DND-41 (cell line): ENCODE measurements at regions not wholly inside any gene's neighbourhood (a gene's known extent, or its start where the extent isn't known, plus 50 kb on each side); places are given as distances from the start of the nearest gene placed in this dataset.

Experiments
- ATAC-seq: fragments of 200-7000 bp; cut with Tn5 transposase; 3 replicates; pipeline ENCODE4 v1.9.1; 2021; ENCODE audit warnings: low read depth; ENCODE audit not compliant: insufficient read depth
- DNase-seq: peaks from one replicate; pipeline ENCODE4 v3.0.0-alpha.2; 2020
- H2AFZ ChIP-seq: 2 replicates; pipeline ENCODE4 v1.6.0; 2012; ENCODE audit warnings: low read depth, low read length
- H3K27ac ChIP-seq: 2 replicates; pipeline ENCODE4 v1.5.1; 2012; ENCODE audit warnings: low read length, inconsistent platforms
- H3K27me3 ChIP-seq: fragments of 200-600 bp; sonication (generic); 2 replicates; pipeline ENCODE4 v1.6.0; 2012; ENCODE audit warnings: low read length, mild to moderate bottlenecking, inconsistent platforms; ENCODE audit not compliant: insufficient read depth, poor library complexity
- H3K36me3 ChIP-seq: 2 replicates; pipeline ENCODE4 v1.5.1; 2012; ENCODE audit warnings: low read length, inconsistent platforms; ENCODE audit not compliant: insufficient read depth
- H3K4me1 ChIP-seq: 2 replicates; pipeline ENCODE4 v1.5.1; 2012; ENCODE audit warnings: mild to moderate bottlenecking, low read length; ENCODE audit not compliant: insufficient read depth
- H3K4me2 ChIP-seq: 2 replicates; pipeline ENCODE4 v1.6.0; 2012; ENCODE audit warnings: mild to moderate bottlenecking, moderate library complexity, low read length, inconsistent platforms; ENCODE audit not compliant: insufficient read depth
- H3K4me3 ChIP-seq, 2 experiments: fragments of 200-600 bp in 1 of 2; shearing (Covaris generic) in 1 of 2; 2 replicates each; pipeline ENCODE4 v1.5.1; 2012 to 2016; ENCODE audit warnings: inconsistent platforms in 2 of 2, low read length in 2 of 2, mild to moderate bottlenecking in 2 of 2, low read depth in 1 of 2, moderate library complexity in 1 of 2
- H3K79me2 ChIP-seq: 2 replicates; pipeline ENCODE4 v1.6.0; 2012; ENCODE audit warnings: low read length, inconsistent platforms; ENCODE audit not compliant: insufficient read depth
- H3K9ac ChIP-seq: 2 replicates; pipeline ENCODE4 v1.6.0; 2012; ENCODE audit warnings: low read depth, mild to moderate bottlenecking, inconsistent platforms, low read length, moderate library complexity
- H3K9me3 ChIP-seq: 2 replicates; pipeline ENCODE4 v1.5.1; 2012; ENCODE audit warnings: low read length, moderate library complexity, mild to moderate bottlenecking, inconsistent platforms; ENCODE audit not compliant: insufficient read depth, severe bottlenecking
- H4K20me1 ChIP-seq: 2 replicates; pipeline ENCODE4 v1.6.0; 2012; ENCODE audit warnings: low read length; ENCODE audit not compliant: insufficient read depth
- CTCF ChIP-seq: IDR thresholded peaks from 2 replicates; pipeline ENCODE4 v1.5.1; 2012; ENCODE audit warnings: borderline replicate concordance, low read length, moderate library complexity, mild to moderate bottlenecking; ENCODE audit not compliant: poor library complexity, severe bottlenecking; ENCODE audit errors: extremely low read depth
- EZH2 ChIP-seq: IDR thresholded peaks from 3 replicates; pipeline ENCODE4 v1.6.1; 2012; ENCODE audit warnings: borderline replicate concordance, low read depth, mild to moderate bottlenecking, moderate library complexity, low read length, inconsistent platforms; ENCODE audit not compliant: severe bottlenecking

GRCh38 chr1:244113532-244114320 lies 62.6 kb downstream of the ZBTB18 start:
- ATAC-seq: no peak
- no peak for TF ChIP-seq CTCF
- no peak for TF ChIP-seq EZH2
- H3K9me3 ChIP-seq: no peaks in the 10 kb centered on the region
- H3K27ac ChIP-seq: no peak overlapping the region
- no peaks in the 10 kb centered on the region for H3K4me1 ChIP-seq
- no peaks in the 10 kb centered on the region for H3K79me2 ChIP-seq
- no peak for DNase-seq
- H3K4me3 ChIP-seq: no peak overlapping the region
- H4K20me1 ChIP-seq: no peaks in the 10 kb centered on the region
- peaks cover 14% of the 10 kb centered on the region for H3K27me3 ChIP-seq
- H3K36me3 ChIP-seq: no peaks in the 10 kb centered on the region
- H3K4me2 ChIP-seq: no peak overlapping the region
- no peak overlapping the region for H3K9ac ChIP-seq
- no peak overlapping the region for H2AFZ ChIP-seq

GRCh38 chr1:244114892-244115291 lies 63.8 kb downstream of the ZBTB18 start:
- Histone ChIP-seq H3K36me3 (no peaks in the 10 kb centered on the region), H4K20me1 (no peaks in the 10 kb centered on the region), H3K9me3 (no peaks in the 10 kb centered on the region), H3K27me3 (peaks cover 13% of the 10 kb centered on the region), H3K4me3 (no peak overlapping the region), H3K9ac (no peak overlapping the region), H3K27ac (no peak overlapping the region), H2AFZ (no peak overlapping the region), H3K79me2 (no peaks in the 10 kb centered on the region), H3K4me1 (no peaks in the 10 kb centered on the region), H3K4me2 (no peak overlapping the region)
- DNase-seq (no peak), ATAC-seq (no peak)
- no peak for TF ChIP-seq CTCF
- TF ChIP-seq EZH2: no peak

- no peaks in the 10 kb centered on the region for H4K20me1 ChIP-seq
- H3K4me3 ChIP-seq: no peak overlapping the region
- no peaks in the 10 kb centered on the region for H3K79me2 ChIP-seq
- no peak overlapping the region for H3K27ac ChIP-seq
- H3K27me3 ChIP-seq: peaks cover 2% of the 10 kb centered on the region
- no peaks in the 10 kb centered on the region for H3K9me3 ChIP-seq
- no peak overlapping the region for H3K4me2 ChIP-seq
- no peak overlapping the region for H3K9ac ChIP-seq
- no peak for TF ChIP-seq CTCF
- no peak for TF ChIP-seq EZH2
- no peak for ATAC-seq
- no peaks in the 10 kb centered on the region for H3K4me1 ChIP-seq
- no peaks in the 10 kb centered on the region for H3K36me3 ChIP-seq
- no peak overlapping the region for H2AFZ ChIP-seq
- DNase-seq: no peak
Measured at GRCh38 chr1:244116946-244117345, 65.9 kb downstream of the ZBTB18 start.
